ENCODE measurements at regions not wholly inside any gene's neighbourhood (a gene's known extent, or its start where the extent isn't known, plus 50 kb on each side); places are given as distances from the start of the nearest gene placed in this dataset.
"Not testable (repeated sequence)": the region's sequence is repeated elsewhere in the genome, so short reads cannot be mapped to it uniquely, and the experiment has no call there.

DNA sequence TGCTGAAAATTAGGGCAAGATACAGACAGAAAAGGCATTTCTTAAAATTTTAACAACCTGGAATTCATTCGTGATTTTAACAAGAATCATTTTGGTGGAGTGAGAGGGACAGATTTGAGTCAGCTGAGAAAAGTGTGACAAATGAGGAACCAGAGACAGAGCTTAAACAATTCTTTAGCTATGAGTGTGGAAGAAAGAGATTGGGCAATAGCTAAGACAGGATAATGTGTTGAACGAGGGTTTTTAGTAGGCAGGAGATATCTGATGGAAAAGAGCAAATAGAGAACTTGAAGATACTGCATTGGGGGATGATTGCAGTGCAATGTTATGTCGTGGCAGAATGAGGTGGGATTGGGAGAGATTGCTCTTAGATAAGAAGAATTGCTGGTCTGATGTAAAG, 164.2 kb upstream of the SPRY1 start:
- intact Hi-C loops (cut with DNase I): no loop called here
- Histone ChIP-seq H3K9me3 (no peaks in the 10 kb centered on the region), H3K27me3 (no peaks in the 10 kb centered on the region), H3K4me1 (no peaks in the 10 kb centered on the region), H3K36me3 (no peaks in the 10 kb centered on the region), H3K4me3 (no peak overlapping the region), H3K27ac (no peak overlapping the region)
- no peak for DNase-seq (ENCODE audit: extremely low spot score in 2 of 2)
- TF ChIP-seq, protein P1, sequence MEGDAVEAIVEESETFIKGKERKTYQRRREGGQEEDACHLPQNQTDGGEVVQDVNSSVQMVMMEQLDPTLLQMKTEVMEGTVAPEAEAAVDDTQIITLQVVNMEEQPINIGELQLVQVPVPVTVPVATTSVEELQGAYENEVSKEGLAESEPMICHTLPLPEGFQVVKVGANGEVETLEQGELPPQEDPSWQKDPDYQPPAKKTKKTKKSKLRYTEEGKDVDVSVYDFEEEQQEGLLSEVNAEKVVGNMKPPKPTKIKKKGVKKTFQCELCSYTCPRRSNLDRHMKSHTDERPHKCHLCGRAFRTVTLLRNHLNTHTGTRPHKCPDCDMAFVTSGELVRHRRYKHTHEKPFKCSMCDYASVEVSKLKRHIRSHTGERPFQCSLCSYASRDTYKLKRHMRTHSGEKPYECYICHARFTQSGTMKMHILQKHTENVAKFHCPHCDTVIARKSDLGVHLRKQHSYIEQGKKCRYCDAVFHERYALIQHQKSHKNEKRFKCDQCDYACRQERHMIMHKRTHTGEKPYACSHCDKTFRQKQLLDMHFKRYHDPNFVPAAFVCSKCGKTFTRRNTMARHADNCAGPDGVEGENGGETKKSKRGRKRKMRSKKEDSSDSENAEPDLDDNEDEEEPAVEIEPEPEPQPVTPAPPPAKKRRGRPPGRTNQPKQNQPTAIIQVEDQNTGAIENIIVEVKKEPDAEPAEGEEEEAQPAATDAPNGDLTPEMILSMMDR (IDR thresholded peaks at IDR 0.05): no peak
- TF ChIP-seq POLR2AphosphoS5 (IDR thresholded peaks at IDR 0.05; ENCODE audit: insufficient read depth in 1 of 2, low read depth in 1 of 2): no peak
- TF ChIP-seq POLR2A (IDR thresholded peaks at IDR 0.05): no peak

DNA sequence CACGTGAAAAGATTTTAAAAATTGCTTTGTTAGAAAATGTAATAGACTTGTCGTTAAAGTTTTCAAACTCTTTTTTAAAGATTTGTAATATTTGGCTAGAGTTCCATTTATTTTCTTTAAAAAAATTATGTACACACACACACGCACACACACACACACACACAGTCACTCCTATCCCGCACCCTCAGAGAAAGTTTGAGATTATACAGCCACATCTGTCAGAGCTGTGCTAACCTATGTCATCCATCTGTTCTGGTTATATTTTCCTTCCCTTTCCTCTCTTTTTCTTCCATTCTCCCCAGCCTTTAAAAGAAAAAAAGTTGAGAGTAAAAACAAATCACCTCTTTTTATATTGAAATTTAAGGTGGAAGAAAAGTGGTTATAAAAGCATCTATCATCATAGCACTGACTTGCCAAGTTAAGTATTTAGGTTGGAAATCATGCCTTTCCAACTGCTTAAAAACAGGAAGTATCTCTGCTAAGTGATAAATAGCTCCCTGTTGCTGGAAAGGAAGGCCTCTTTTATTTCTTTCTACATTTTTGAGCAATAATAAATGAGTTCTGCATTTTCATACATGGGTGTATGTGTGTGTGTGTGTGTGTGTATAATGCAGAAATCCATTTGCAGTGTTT, 163.3 kb upstream of the SPRY1 start:
- DNase-seq (ENCODE audit: extremely low spot score in 2 of 2): no peak
- H3K4me1 ChIP-seq: no peaks in the 10 kb centered on the region
- no peak overlapping the region for H3K27ac ChIP-seq
- no peak for TF ChIP-seq POLR2A (IDR thresholded peaks at IDR 0.05)
- TF ChIP-seq, protein P1 (IDR thresholded peaks at IDR 0.05): no peak
- no peak for TF ChIP-seq POLR2AphosphoS5 (IDR thresholded peaks at IDR 0.05; ENCODE audit: insufficient read depth in 1 of 2, low read depth in 1 of 2)
- H3K27me3 ChIP-seq: no peaks in the 10 kb centered on the region
- intact Hi-C loops (cut with DNase I): no loop called here
- H3K9me3 ChIP-seq: no peaks in the 10 kb centered on the region
- no peak overlapping the region for H3K4me3 ChIP-seq
- H3K36me3 ChIP-seq: no peaks in the 10 kb centered on the region

DNA sequence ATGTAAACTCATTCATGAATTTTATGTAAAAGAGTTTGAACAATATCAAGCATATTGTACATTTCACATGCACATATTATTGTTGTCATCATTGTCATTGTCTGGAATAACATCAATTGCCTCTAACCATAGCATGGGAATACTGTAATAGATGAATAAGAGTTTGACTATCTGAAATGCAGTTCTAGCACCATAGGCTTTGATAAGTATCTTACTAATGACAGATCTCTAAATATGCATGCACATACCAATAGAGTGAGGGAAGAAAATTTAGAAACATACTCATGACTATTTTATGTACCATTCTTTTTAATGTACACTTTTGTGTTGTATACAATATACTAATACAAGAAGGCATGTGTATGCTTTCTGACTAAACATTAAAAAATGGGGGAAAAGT, 161.6 kb upstream of the SPRY1 start:
- no peak overlapping the region for H3K4me3 ChIP-seq
- no peak for DNase-seq (ENCODE audit: extremely low spot score in 2 of 2)
- H3K9me3 ChIP-seq: no peaks in the 10 kb centered on the region
- H3K4me1 ChIP-seq: no peaks in the 10 kb centered on the region
- intact Hi-C loops (cut with DNase I): no loop called here
- H3K36me3 ChIP-seq: no peaks in the 10 kb centered on the region
- H3K27me3 ChIP-seq: no peaks in the 10 kb centered on the region
- H3K27ac ChIP-seq: no peak overlapping the region
- TF ChIP-seq POLR2AphosphoS5 (IDR thresholded peaks at IDR 0.05; ENCODE audit: insufficient read depth in 1 of 2, low read depth in 1 of 2) (no peak), POLR2A (IDR thresholded peaks at IDR 0.05) (no peak)
- TF ChIP-seq, protein P1 (IDR thresholded peaks at IDR 0.05): no peak

DNA sequence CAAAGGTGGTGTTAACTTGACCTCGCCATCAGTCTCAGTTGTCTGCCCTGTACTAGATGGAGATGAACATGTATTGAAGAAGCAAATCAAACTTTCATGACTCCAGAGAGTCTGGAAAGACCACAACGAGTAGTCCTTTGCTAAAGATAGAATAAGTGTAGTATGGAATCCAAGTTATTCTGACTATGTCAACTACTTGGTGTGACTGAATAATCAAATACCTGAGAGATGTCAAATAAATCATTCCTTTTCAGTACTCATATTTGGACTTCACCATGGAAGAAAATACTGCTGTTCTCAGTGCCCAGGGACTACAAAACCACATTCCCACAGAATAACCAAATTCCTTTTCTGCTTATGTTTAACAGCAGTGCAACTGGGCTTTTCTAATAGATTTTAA, 161.2 kb upstream of the SPRY1 start:
- TF ChIP-seq POLR2A (IDR thresholded peaks at IDR 0.05) (no peak), POLR2AphosphoS5 (IDR thresholded peaks at IDR 0.05; ENCODE audit: insufficient read depth in 1 of 2, low read depth in 1 of 2) (no peak)
- TF ChIP-seq, protein P1 (IDR thresholded peaks at IDR 0.05): no peak
- intact Hi-C loops (cut with DNase I): no loop called here
- no peaks in the 10 kb centered on the region for H3K4me1 ChIP-seq
- no peaks in the 10 kb centered on the region for H3K36me3 ChIP-seq
- no peaks in the 10 kb centered on the region for H3K27me3 ChIP-seq
- no peak for DNase-seq (ENCODE audit: extremely low spot score in 2 of 2)
- H3K9me3 ChIP-seq: no peaks in the 10 kb centered on the region
- no peak overlapping the region for H3K27ac ChIP-seq
- no peak overlapping the region for H3K4me3 ChIP-seq

DNA sequence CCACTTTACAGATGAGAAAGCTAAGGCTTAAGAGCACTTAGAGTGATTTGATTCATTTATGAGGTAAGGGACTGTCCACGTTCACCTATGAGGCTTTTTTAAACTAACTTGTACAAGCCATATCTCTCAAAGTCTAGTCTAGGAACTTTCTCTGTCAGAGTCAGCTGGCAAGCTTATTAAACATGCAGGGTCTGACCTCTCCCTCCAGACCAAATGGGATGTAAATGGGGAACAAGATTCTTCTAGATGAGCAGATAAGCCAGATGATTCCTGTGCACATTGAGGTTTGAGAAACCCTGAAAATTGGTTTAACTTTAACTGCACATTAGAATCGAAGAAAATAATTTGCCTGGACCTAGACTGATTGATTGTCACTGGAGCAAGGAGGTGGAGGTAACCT, 160.0 kb upstream of the SPRY1 start:
- TF ChIP-seq POLR2AphosphoS5 (IDR thresholded peaks at IDR 0.05; ENCODE audit: insufficient read depth in 1 of 2, low read depth in 1 of 2): no peak
- no peak for TF ChIP-seq POLR2A (IDR thresholded peaks at IDR 0.05)
- TF ChIP-seq, protein P1 (IDR thresholded peaks at IDR 0.05): no peak
- intact Hi-C loops (cut with DNase I): no loop called here

DNA sequence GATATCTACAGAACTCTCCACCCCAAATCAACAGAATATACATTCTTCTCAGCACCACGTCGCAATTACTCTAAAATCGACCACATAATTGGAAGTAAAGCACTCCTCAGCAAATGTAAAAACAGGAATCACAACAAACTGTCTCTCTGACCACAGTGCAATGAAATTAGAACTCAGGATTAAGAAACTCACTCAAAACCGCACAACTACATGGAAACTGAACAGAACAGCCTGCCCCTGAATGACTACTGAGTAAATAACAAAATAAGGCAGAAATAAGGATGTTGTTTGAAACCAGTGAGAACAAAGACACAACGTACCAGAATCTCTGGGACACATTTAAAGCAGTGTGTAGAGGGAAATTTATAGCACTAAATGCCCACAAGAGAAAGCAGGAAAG, 156.3 kb upstream of the SPRY1 start:
- peaks cover 12% of the 10 kb centered on the region for H3K4me1 ChIP-seq
- H3K4me3 ChIP-seq; H3K36me3 ChIP-seq; H3K27ac ChIP-seq; intact Hi-C loops (cut with DNase I); H3K9me3 ChIP-seq; H3K27me3 ChIP-seq; DNase-seq (ENCODE audit: extremely low spot score in 2 of 2): not testable (repeated sequence)

More for the DNA sequence above, 160.0 kb upstream of the SPRY1 start:
- Histone ChIP-seq H3K4me1 (no peaks in the 10 kb centered on the region), H3K4me3 (no peak overlapping the region), H3K27me3 (no peaks in the 10 kb centered on the region), H3K9me3 (no peaks in the 10 kb centered on the region), H3K36me3 (no peaks in the 10 kb centered on the region), H3K27ac (no peak overlapping the region)
- DNase-seq (ENCODE audit: extremely low spot score in 2 of 2): no peak

DNA sequence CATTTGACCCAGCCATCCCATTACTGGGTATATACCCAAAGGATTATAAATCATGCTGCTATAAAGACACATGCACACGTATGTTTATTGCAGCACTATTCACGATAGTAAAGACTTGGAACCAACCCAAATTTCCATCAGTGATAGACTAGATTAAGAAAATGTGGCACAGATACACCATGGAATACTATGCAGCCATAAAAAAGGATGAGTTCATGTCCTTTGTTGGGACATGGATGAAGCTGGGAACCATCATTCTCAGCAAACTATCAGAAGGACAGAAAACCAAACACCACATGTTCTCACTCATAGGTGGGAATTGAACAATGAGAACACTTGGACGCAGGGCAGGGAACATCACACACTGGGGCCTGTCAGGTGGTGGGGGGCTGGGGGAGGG, 153.4 kb upstream of the SPRY1 start:
- H3K27ac ChIP-seq; H3K27me3 ChIP-seq; intact Hi-C loops (cut with DNase I); H3K9me3 ChIP-seq; H3K36me3 ChIP-seq; H3K4me3 ChIP-seq; DNase-seq (ENCODE audit: extremely low spot score in 2 of 2): not testable (repeated sequence)
- peaks cover 39% of the 10 kb centered on the region for H3K4me1 ChIP-seq

All from vagina (tissue), 2 donors.